Epithelial cell of proximal tubule (primary cell): ENCODE measurements at regions not wholly inside any gene's neighbourhood (a gene's known extent, or its start where the extent isn't known, plus 50 kb on each side); places are given as distances from the start of the nearest gene placed in this dataset.
"Not testable (repeated sequence)": the region's sequence is repeated elsewhere in the genome, so short reads cannot be mapped to it uniquely, and the experiment has no call there.

Experiments used
- DNase-seq: peaks from one replicate; pipeline ENCODE4 v3.0.0-alpha.2; 2011; ENCODE audit warnings: low read depth
- H3K4me3 ChIP-seq: 2 replicates; pipeline ENCODE4 v1.5.1; 2011; ENCODE audit warnings: low read depth, mild to moderate bottlenecking, low read length
- TF ChIP-seq, protein P1 (sequence below): conservative IDR thresholded peaks from 2 replicates; pipeline ENCODE4 v1.5.1; 2012; ENCODE audit warnings: low read depth, mild to moderate bottlenecking, low read length

DNA sequence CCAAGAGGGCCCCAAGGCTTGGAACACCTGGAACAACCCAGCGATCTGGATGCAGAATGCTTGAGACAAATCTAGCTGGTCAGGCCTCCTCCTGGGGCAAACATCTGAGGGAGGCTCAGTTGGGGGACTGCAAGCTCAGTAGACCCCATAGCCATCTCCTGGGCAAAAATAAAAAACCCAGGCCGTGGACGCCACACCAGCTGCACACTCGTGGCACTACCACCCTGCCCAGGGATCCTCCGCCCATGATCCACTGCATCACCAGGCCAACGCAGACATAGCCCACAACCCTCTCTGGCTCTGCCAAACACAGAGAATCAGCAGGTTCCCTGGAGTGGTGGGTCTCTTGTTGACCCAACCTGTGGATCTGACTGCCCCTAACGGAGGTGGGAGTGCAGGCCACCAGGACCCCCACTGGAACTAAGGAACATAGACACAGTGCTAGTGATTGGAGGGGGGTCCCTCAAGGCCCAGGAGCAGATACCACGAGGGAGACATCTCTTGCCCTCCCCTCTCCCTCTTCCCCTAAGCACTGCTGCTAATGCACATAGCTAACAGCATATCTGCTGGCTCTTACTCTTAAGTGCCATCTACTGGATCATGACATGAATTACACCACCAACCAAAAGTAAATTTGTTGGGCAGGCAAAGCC is 147.2 kb downstream of the CHD1L start:
- TF ChIP-seq, protein P1, sequence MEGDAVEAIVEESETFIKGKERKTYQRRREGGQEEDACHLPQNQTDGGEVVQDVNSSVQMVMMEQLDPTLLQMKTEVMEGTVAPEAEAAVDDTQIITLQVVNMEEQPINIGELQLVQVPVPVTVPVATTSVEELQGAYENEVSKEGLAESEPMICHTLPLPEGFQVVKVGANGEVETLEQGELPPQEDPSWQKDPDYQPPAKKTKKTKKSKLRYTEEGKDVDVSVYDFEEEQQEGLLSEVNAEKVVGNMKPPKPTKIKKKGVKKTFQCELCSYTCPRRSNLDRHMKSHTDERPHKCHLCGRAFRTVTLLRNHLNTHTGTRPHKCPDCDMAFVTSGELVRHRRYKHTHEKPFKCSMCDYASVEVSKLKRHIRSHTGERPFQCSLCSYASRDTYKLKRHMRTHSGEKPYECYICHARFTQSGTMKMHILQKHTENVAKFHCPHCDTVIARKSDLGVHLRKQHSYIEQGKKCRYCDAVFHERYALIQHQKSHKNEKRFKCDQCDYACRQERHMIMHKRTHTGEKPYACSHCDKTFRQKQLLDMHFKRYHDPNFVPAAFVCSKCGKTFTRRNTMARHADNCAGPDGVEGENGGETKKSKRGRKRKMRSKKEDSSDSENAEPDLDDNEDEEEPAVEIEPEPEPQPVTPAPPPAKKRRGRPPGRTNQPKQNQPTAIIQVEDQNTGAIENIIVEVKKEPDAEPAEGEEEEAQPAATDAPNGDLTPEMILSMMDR: peak; percentile 71
- peak; percentile 2 for DNase-seq

DNA sequence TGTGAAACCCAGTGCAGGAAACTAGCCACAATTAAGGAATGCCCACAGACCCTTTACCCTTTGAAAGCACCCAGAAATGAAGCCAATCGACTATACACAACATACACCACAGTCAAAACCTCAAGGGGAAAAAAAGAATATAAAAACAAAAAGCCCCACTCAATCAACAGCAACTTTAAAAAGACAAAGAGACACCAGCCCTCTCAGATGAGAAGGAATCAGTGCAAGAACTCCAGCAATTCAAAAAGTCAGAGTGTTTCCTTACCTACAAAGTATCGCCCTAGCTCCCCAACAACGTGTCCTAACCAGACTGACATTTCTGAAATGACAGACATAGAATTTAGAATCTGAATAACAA is 147.7 kb downstream of the CHD1L start:
- no peak overlapping the region for H3K4me3 ChIP-seq
- TF ChIP-seq, protein P1: no peak
- no peak for DNase-seq

More for the DNA sequence above, 147.2 kb downstream of the CHD1L start:
- H3K4me3 ChIP-seq: no peak overlapping the region

DNA sequence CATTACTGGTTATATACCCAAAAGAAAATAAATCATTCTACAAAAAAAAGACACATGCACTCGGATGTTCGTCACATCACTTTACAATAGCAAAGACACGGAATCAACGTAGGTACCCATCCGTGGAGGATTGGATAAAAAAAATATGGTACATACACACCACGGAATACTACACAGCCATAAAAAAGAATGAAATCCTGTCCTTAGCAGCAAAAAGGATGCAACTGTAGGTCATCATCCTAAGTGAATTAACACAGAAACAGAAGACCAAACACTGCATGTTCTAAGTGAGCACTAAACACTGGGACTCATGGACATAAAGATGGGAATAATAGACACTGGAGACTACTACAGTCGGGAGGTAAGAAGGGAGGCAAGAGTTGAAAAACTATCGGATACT is 148.6 kb downstream of the CHD1L start:
- TF ChIP-seq, protein P1: no peak
- no peak overlapping the region for H3K4me3 ChIP-seq
- no peak for DNase-seq

DNA sequence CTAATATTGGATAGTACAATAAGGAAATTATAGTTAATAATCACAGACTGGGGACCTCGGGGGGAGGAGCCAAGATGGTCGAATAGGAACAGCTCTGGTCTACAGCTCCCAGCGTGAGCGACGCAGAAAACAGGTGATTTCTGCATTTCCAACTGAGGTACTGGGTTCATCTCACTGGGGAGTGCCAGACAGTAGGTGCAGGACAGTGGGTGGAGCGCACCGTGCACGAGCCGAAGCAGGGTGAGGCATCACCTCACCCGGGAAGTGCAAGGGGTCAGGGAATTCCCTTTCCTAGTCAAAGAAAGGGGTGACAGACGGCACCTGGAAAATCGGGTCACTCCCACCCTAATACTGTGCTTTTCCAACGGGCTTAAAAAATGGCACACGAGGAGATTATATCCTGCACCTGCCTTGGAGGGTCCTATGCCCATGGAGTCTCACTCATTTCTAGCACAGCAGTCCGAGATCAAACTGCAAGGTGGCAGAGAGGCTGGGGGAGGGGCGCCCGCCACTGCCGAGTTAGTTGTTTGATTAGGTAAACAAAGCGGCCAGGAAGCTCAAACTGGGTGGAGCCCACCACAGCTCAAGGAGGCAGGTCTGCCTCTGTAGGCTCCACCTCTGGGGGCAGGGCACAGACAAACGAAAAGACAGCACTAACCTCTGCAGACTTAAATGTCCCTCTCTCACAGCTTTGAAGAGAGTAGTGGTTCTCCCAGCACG is 138.8 kb upstream of the BCL9 start:
- not testable (repeated sequence) for DNase-seq, H3K4me3 ChIP-seq

DNA sequence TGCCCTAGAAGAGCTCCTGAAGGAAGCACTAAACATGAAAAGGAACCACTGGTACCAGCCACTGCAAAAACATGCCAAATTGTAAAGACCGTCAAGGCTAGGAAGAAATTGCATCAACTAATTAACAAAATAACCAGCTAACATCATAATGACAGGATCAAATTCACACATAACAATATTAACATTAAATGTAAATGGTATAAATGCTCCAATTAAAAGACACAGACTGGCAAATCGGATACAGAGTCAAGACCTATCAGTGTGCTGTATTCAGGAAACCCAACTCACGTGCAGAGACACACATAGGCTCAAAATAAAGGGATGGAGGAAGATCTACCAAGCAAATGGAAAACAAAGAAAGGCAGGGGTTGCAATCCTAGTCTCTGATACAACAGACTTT is 137.0 kb upstream of the BCL9 start:
- DNase-seq, H3K4me3 ChIP-seq: not testable (repeated sequence)

DNA sequence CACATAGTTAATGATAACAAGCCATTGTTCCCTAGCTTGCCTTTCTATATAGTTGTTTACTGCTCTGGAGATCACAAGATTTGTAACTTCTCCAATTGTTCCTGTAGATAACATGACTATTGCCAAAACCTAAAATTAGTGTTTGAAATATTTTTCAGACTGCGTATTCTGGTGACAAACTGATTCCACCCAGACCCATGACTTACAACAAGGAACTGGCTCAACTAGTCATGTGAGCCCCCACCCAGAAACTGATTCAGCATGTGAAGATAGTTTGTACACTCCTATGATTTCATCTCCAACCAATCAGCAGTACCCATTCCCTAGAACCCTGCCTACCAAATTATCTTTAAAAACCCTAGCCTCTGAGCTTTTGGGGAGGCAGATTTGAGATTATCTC is 131.4 kb upstream of the BCL9 start:
- TF ChIP-seq, protein P1: no peak
- no peak for DNase-seq
- H3K4me3 ChIP-seq: no peak overlapping the region

DNA sequence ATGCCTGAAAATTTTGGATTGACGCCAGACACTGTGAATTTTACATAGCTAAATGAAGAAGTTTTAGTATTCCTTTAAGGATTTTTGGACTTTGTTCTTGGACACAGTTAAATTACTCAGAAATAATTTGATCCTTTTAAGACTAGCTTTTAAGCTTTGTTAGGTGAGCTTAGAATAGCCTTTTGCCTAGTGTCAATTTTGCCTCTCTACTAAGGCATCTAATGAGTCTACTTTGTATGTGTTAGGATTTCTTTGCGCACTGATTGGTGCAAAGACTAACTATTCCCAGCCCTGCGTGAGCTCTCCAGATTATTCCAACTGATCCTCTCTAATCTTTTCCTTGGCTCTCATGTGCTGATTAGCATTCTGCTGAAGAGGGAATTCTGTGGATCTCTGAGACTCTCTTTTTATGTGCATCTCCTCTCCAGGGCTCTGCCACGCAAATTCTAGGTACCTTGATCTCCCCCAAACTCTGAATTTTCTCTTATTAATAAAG is 128.1 kb upstream of the BCL9 start:
- H3K4me3 ChIP-seq: no peak overlapping the region
- DNase-seq: no peak
- TF ChIP-seq, protein P1: no peak
